Effector CD8-positive, alpha-beta T cell (primary cell): ENCODE measurements at regions not wholly inside any gene's neighbourhood (a gene's known extent, or its start where the extent isn't known, plus 50 kb on each side); places are given as distances from the start of the nearest gene placed in this dataset.
"Not testable (repeated sequence)": the region's sequence is repeated elsewhere in the genome, so short reads cannot be mapped to it uniquely, and the experiment has no call there.

Experiments
- DNase-seq: peaks from one replicate; lab custom pipeline; 2025; lab: John Stamatoyannopoulos, UW

DNA sequence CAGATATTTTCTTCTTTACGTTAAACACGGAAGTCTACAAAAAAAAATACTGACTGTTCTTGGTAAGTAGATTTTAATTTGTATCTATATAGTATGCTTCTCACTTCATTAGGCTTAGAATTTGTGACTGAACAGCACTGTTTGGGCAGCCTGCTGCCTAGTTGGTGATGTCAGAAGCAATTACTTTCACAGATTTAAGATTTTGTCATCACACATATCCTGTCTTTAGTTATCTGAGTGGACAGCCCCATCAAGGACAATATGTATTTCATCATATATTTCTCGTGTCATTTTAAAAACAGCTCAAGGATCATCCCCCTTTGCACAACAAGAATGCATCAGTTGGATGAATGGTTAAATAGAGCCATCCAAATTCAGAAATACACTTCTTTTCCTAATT, 338.4 kb upstream of the CITED2 start:
- DNase-seq: no peak

- DNase-seq: no peak
These were observed 337.5 kb upstream of the CITED2 start for GRCh38 chr6:139711804-139712585.

GRCh38 chr6:139710556-139710955, 336.1 kb upstream of the CITED2 start:
- DNase-seq: no peak

DNA sequence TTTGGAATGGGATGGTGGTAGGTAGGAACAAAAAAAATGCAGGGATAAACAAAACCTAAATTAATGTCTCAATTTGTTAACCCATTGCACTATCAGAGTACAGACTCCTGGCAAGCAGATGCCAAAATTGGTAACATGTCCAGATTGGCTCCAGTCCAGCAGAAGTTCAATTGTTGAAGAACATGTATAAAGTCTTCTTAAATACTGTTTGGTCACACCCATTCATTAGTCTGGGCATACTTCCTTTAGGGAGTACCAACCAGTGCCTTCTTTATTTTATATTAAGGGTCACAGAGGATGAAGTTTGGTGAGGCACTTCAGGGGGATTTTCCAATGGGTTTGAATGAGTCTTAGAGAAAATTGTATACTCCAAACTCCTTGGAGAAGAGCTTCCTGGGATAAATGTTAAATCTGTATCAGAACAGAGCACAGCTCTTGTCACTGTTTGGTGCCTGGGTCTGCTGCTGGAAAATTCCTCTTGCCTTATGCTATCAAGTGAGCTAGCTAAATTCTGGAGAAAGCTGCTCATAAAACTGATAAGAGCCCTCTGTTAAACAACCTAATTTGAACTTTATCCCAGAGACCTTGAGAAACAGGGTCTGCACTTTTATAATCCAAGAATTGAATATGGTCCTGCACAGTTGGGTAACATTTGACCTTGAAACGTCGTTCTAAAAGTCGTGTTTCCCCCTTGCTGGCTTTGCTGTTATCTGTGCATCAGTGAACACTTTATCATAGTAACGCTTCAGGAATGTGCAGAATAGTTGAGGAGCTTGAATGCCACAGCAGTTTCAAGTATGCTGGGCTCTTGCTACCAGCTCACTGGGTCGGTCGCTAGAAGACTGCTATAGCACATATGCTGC, 334.1 kb upstream of the CITED2 start:
- no peak for DNase-seq

- DNase-seq: no peak
These were observed 332.5 kb upstream of the CITED2 start for GRCh38 chr6:139706912-139707311.

- no peak for DNase-seq
These were observed 330.8 kb upstream of the CITED2 start for GRCh38 chr6:139705284-139705683.

- no peak for DNase-seq
These were observed 329.3 kb upstream of the CITED2 start for GRCh38 chr6:139703780-139704179.

DNA sequence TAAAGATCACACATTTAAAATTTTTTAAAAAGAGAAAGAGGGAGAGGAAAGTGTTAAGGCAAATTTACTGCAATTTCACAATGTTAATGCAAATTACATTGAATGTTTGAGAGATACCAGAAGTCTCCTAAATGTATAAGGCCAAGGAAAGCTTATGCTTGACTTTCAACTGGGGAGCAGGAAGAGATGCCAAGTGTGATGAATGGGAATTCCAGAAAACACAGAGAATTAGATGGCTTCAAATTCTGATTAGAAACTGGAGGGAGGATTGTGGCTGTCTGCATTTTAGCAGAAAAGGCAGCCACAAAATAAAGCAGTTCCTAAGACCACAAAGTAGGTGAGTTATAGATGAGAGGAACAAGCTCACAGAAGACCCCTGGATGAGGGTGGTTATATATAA, 328.3 kb upstream of the CITED2 start:
- no peak for DNase-seq

DNA sequence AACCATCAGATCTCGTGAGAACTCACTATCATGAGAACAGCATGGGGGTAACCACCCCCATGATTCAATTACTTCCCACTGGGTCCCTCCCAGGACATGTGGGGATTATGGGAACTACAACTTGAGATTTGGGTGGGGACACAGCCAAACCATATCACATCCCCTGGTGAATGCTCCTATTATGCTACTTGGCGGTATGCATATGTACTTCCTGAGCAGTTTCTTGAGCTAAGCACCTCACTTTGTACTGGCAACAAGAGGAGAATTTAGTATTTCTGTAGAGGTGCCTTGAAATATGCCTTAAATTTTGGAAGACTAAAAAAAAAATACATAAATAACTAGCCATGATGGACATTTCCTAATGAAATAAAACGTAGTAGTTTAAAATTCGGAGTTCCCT, 327.2 kb upstream of the CITED2 start:
- DNase-seq: no peak

- no peak for DNase-seq
These were observed 326.6 kb upstream of the CITED2 start for GRCh38 chr6:139701003-139701402.

DNA sequence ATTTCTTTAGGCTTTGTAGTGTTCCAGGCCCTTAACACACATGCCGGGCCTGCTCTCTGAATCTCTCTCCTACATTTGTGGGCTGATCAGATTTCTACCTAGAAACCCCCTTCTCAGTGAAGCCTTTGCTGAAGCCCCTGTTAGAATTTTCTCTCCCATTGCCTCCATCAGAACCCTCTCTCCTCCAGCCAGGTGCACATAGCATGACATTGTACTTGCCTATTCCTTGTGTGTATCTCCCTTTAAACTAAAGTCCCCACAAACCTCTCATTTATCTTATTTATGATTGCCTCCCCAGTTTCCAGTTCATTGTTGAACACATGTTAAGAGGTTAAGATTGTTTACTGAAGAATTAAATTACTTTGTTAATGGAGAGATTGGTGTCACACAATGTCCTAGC, 325.5 kb upstream of the CITED2 start:
- no peak for DNase-seq

GRCh38 chr6:139699335-139699734, 324.9 kb upstream of the CITED2 start:
- no peak for DNase-seq

- DNase-seq: no peak
These were observed 324.2 kb upstream of the CITED2 start for GRCh38 chr6:139698526-139699176.

DNA sequence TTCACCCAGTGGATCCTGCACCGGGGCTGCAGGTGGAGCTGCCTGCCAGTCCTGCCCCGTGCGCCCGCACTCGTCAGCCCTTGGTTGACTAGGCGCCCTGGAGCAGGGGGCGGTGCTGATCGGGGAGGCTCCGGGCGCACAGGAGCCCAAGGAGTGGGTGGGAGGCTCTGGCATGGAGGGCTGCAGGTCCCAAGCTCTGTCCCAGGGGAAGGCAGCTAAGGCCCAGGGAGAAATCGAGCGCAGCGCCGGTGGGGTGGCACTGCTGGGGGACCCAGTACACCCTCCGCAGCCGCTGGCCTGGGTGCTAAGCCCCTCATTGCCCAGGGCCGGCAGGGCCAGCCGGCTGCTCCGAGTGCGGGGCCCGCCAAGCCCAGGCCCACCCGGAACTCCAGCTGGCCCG, 323.4 kb upstream of the CITED2 start:
- not testable (repeated sequence) for DNase-seq

DNA sequence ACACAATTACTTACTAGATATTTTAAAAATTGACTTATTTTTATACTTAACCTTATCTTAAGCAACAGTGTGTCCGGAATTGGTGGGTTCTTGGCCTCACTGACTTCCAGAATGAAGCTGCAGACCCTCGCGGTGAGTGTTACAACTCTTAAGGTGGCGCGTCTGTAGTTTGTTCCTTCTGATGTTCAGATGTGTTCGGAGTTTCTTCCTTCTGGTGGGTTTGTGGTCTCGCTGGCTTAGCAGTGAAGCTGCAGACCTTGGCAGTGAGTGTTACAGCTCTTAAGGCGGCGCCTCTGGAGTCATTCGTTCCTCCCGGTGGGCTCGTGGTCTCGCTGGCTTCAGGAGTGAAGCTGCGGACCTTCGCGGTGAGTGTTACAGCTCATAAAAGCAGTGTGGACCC, 322.5 kb upstream of the CITED2 start:
- not testable (repeated sequence) for DNase-seq

DNA sequence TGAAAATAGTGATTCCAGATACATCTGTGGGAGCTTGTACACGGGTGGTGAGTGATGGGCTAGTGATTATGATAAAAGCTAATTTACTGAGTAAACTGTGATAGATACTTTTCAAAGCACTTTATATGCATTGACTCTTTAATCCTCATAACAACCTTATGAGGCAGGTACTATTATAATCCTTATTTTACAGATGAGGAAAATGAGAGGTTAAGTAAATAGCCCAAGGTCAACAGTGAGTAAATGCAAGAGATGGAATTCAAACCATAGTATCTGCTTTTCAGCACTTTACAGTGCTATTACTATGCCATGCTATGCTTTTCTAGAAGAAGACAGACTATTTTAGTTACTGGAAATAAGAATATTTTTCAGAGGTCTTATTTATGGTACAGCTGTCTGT, 320.9 kb upstream of the CITED2 start:
- DNase-seq: no peak

DNA sequence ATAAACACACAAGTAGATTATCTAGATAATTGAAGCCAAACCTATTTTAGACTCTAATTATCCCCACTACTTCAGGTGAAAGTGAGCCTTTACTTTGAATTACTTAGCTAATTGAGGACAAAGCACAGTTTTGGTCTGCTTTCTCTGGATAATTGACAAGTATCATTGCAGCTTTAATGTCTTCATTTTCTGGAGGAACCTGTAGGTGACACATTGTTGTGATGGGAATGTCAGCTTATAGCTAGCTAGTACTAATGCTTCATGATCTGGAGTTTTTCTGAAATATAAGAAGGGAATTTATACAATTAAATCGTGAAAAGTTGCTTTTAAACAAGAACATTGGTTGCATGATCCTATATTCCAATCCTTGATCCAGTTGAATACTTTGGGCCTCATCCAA, 319.3 kb upstream of the CITED2 start:
- no peak for DNase-seq

DNA sequence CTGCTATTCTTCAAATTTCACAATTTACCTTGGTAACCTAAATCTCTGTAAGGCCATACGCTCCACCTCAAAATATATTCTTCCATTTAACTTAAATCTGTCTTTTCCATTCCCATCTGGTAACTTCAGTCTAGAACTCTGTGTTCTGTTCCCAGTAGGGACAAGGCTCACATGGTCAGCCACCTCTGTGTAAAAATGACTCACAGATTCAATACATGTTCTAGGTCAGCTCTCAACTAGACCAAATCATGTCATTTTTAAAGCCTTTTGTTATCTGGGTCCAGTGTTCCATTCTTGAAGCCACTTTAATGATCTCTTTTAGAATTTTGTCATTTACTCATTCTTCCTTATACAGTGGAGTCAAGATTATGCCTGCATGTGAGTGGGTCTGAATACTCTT, 315.6 kb upstream of the CITED2 start:
- DNase-seq: no peak

- DNase-seq: no peak
These were observed 312.6 kb upstream of the CITED2 start for GRCh38 chr6:139687055-139687454.

GRCh38 chr6:139686308-139686707, 311.9 kb upstream of the CITED2 start:
- no peak for DNase-seq

DNA sequence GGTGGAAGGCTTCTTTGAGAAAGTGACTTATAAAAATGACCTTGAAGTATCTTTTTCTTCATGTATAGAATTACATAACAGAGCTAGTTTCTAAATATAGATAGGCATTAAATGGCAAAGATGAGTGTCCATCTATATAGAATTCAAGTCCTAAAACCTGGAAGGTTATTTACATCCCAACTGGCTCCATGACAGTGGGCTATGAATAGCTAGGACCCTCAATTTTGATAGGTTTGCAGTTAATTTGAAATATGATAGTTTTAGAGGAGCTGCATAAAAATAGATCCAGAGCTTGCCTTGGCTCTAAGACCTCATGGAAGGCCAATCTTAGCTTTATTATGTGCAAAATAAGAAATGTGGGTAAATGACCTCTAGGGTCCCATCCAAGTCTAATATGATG, 310.6 kb upstream of the CITED2 start:
- no peak for DNase-seq

DNA sequence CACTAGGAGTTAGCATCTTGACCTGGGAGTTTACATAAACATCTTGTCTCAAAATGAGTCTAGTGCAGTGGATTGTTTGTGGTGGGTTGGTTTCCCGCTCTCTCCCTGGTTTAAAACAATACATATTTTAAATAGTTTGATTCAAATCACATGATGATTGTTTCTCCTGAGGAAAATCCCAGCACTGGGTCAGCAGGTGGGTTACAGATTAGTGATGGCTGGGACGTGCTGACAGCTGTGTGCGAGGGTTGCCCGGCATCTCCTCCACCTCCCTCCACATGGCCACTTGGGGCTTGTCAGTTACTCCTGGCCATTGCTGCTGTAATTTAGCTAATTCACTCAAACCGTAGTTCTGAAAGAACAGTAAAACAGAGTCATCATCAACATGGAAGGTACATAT, 306.4 kb upstream of the CITED2 start:
- no peak for DNase-seq
